ENCODE measurements at regions not wholly inside any gene's neighbourhood (a gene's known extent, or its start where the extent isn't known, plus 50 kb on each side); places are given as distances from the start of the nearest gene placed in this dataset.
"Not testable (repeated sequence)": the region's sequence is repeated elsewhere in the genome, so short reads cannot be mapped to it uniquely, and the experiment has no call there.

DNA sequence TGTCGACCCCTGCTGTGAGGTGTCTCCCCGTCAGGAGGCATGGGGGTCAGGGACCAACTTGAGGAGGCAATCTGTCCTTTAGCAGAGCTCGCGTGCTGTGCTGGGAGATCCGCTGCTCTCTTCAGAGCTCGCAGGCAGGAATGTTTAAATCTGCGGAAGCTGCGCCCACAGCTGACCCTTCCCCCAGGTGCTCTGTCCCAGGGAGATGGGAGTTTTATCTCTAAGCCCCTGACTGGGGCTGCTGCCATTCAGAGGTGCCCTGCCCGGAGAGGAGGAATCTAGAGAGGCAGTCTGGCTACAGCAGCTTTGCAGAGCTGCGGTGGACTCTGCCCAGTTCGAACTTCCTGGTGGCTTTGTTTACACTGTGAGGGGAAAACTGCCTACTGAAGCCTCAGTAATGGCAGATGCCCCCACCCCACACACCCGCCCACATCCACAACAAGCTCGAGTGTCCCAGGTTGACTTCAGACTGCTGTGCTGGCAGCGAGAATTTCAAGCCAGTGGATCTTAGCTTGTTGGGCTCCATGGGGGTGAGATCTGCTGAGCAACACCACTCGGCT is 133.1 kb downstream of the CENPC start:
- not testable (repeated sequence) for H3K4ac ChIP-seq (ENCODE audit: low read depth, low read length); H2AFZ ChIP-seq (ENCODE audit: insufficient read depth, low read length, poor library complexity); H4K91ac ChIP-seq (ENCODE audit: low read depth, low read length); H3K27ac ChIP-seq (ENCODE audit: low read depth, low read length); H3K27me3 ChIP-seq (ENCODE audit: insufficient read depth, low read length); H3K4me1 ChIP-seq (ENCODE audit: control insufficient read depth in 1 of 2, insufficient read depth in 2 of 2, low read length in 2 of 2); H2AK5ac ChIP-seq (ENCODE audit: low read length); H4K12ac ChIP-seq (ENCODE audit: low read depth, low read length); H3K9me3 ChIP-seq (ENCODE audit: insufficient read depth, low read depth, low read length); H3K79me2 ChIP-seq (ENCODE audit: control insufficient read depth, insufficient read depth, low read length, poor library complexity); H3K4me2 ChIP-seq (ENCODE audit: low read length); H3K14ac ChIP-seq (ENCODE audit: low read length); H3K23ac ChIP-seq (ENCODE audit: low read length); H2BK120ac ChIP-seq (ENCODE audit: insufficient read depth, low read length, poor library complexity); H3K36me3 ChIP-seq (ENCODE audit: control insufficient read depth in 1 of 2, insufficient read depth in 2 of 2, low read length in 2 of 2); H3K79me1 ChIP-seq (ENCODE audit: low read length); H3K9ac ChIP-seq (ENCODE audit: low read length); H2BK5ac ChIP-seq (ENCODE audit: low read depth, low read length, poor library complexity); H4K8ac ChIP-seq (ENCODE audit: low read depth, low read length); H3K18ac ChIP-seq (ENCODE audit: low read length); H2BK12ac ChIP-seq (ENCODE audit: low read length); DNase-seq; H3K4me3 ChIP-seq (ENCODE audit: low read depth, low read length)
- no CpG with 5 or more reads among the region's 15 CpGs for WGBS (ENCODE audit: extremely low coverage, insufficient coverage, insufficient read length)

DNA sequence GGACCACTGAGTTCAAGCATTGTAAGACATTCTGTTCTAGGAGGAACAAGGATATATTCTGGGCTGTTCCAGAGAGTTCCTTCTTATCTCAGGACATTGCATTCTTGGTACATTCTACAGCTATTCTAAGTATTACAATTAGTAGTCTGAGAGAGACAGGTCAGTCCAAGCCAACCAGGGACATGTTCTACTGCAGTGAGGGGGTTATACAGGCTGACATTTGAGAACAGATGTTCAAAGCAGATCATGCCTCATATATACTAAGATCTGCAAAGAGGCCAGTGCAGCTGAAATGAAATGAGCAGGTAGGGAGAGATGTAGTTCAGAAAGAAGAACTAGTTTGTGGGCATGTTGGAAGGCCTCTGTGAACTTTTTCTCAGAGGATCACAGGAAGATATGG is 142.0 kb downstream of the CENPC start:
- no peak overlapping the region for H3K23ac ChIP-seq (ENCODE audit: low read length)
- H2BK5ac ChIP-seq (ENCODE audit: low read depth, low read length, poor library complexity) = no peak overlapping the region
- H3K4me1 ChIP-seq (ENCODE audit: control insufficient read depth in 1 of 2, insufficient read depth in 2 of 2, low read length in 2 of 2) = no peaks in the 10 kb centered on the region
- H3K9me3 ChIP-seq (ENCODE audit: insufficient read depth, low read depth, low read length) = no peaks in the 10 kb centered on the region
- H2AFZ ChIP-seq (ENCODE audit: insufficient read depth, low read length, poor library complexity) = no peak overlapping the region
- H2BK120ac ChIP-seq (ENCODE audit: insufficient read depth, low read length, poor library complexity) = no peak overlapping the region
- no peak overlapping the region for H4K91ac ChIP-seq (ENCODE audit: low read depth, low read length)
- H3K27me3 ChIP-seq (ENCODE audit: insufficient read depth, low read length) = no peaks in the 10 kb centered on the region
- no peaks in the 10 kb centered on the region for H3K79me2 ChIP-seq (ENCODE audit: control insufficient read depth, insufficient read depth, low read length, poor library complexity)
- no peak overlapping the region for H4K8ac ChIP-seq (ENCODE audit: low read depth, low read length)
- H3K27ac ChIP-seq (ENCODE audit: low read depth, low read length) = no peak overlapping the region
- H3K14ac ChIP-seq (ENCODE audit: low read length) = no peak overlapping the region
- H2AK5ac ChIP-seq (ENCODE audit: low read length) = no peak overlapping the region
- no peaks in the 10 kb centered on the region for H3K79me1 ChIP-seq (ENCODE audit: low read length)
- H3K18ac ChIP-seq (ENCODE audit: low read length) = no peak overlapping the region
- H3K4ac ChIP-seq (ENCODE audit: low read depth, low read length) = no peak overlapping the region
- no peak overlapping the region for H4K12ac ChIP-seq (ENCODE audit: low read depth, low read length)
- no peak overlapping the region for H3K9ac ChIP-seq (ENCODE audit: low read length)
- H3K4me2 ChIP-seq (ENCODE audit: low read length) = no peak overlapping the region
- no peak overlapping the region for H2BK12ac ChIP-seq (ENCODE audit: low read length)
- DNase-seq = peak in 1 of 2 donors; percentile 21
- no peak overlapping the region for H3K4me3 ChIP-seq (ENCODE audit: low read depth, low read length)
- H3K36me3 ChIP-seq (ENCODE audit: control insufficient read depth in 1 of 2, insufficient read depth in 2 of 2, low read length in 2 of 2) = no peaks in the 10 kb centered on the region

DNA sequence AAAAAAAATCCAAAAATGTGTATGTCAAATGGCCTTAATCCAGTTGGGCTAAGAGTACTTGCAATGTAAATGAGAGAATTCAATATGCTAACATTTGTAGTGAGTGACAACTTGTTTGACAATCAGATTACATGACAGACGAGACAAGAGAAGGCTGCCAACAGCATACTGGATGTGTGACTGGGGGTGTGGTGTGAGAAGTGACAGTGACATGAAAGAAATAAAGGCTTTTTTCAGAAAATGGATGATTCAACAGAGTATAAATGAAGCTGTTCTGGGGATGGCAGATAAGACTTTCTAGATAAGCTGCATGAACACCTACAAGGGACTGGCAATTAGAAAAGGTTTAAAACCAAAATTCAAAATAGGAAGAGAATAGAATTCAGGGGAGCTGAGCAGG is 143.4 kb downstream of the CENPC start:
- Histone ChIP-seq H3K79me2 (ENCODE audit: control insufficient read depth, insufficient read depth, low read length, poor library complexity) (no peaks in the 10 kb centered on the region), H2BK120ac (ENCODE audit: insufficient read depth, low read length, poor library complexity) (no peak overlapping the region), H2AK5ac (ENCODE audit: low read length) (no peak overlapping the region), H4K8ac (ENCODE audit: low read depth, low read length) (no peak overlapping the region), H3K4me3 (ENCODE audit: low read depth, low read length) (no peak overlapping the region), H3K4me1 (ENCODE audit: control insufficient read depth in 1 of 2, insufficient read depth in 2 of 2, low read length in 2 of 2) (no peaks in the 10 kb centered on the region), H3K9ac (ENCODE audit: low read length) (no peak overlapping the region), H3K4ac (ENCODE audit: low read depth, low read length) (no peak overlapping the region), H3K14ac (ENCODE audit: low read length) (no peak overlapping the region), H2BK12ac (ENCODE audit: low read length) (no peak overlapping the region), H3K4me2 (ENCODE audit: low read length) (no peak overlapping the region), H3K27ac (ENCODE audit: low read depth, low read length) (no peak overlapping the region), H3K36me3 (ENCODE audit: control insufficient read depth in 1 of 2, insufficient read depth in 2 of 2, low read length in 2 of 2) (no peaks in the 10 kb centered on the region), H3K9me3 (ENCODE audit: insufficient read depth, low read depth, low read length) (no peaks in the 10 kb centered on the region), H2BK5ac (ENCODE audit: low read depth, low read length, poor library complexity) (no peak overlapping the region), H2AFZ (ENCODE audit: insufficient read depth, low read length, poor library complexity) (no peak overlapping the region), H3K27me3 (ENCODE audit: insufficient read depth, low read length) (no peaks in the 10 kb centered on the region), H3K23ac (ENCODE audit: low read length) (no peak overlapping the region), H3K18ac (ENCODE audit: low read length) (no peak overlapping the region), H4K12ac (ENCODE audit: low read depth, low read length) (no peak overlapping the region), H3K79me1 (ENCODE audit: low read length) (no peaks in the 10 kb centered on the region), H4K91ac (ENCODE audit: low read depth, low read length) (no peak overlapping the region)
- WGBS (ENCODE audit: extremely low coverage, insufficient coverage, insufficient read length) = no CpG with 5 or more reads among the region's 1 CpG
- DNase-seq = no peak

DNA sequence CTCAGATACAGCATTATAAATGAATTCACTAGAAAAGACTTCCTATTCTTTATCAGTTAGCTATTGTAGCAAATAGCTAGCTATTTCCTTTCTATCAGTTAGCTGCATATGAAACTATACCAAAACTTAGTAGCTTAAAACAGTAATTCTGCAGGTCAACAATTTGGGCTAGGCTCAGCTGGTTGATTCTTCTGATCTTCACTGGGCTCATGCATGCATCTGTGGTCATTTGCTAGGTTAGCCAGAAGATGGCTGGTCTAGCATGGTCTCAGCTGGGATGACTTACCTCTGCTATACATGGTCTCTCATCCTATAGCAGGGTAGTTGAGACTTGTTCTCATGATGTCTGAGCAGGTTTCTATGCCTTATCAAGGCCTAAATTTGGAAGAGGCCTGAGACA is 147.4 kb downstream of the CENPC start:
- Histone ChIP-seq H3K27me3 (ENCODE audit: insufficient read depth, low read length) (no peaks in the 10 kb centered on the region), H2AK5ac (ENCODE audit: low read length) (no peak overlapping the region), H4K12ac (ENCODE audit: low read depth, low read length) (no peak overlapping the region), H3K27ac (ENCODE audit: low read depth, low read length) (no peak overlapping the region), H3K4me2 (ENCODE audit: low read length) (no peak overlapping the region), H3K36me3 (ENCODE audit: control insufficient read depth in 1 of 2, insufficient read depth in 2 of 2, low read length in 2 of 2) (no peaks in the 10 kb centered on the region), H4K8ac (ENCODE audit: low read depth, low read length) (no peak overlapping the region), H4K91ac (ENCODE audit: low read depth, low read length) (no peak overlapping the region), H3K4me3 (ENCODE audit: low read depth, low read length) (no peak overlapping the region), H3K4me1 (ENCODE audit: control insufficient read depth in 1 of 2, insufficient read depth in 2 of 2, low read length in 2 of 2) (no peaks in the 10 kb centered on the region), H3K18ac (ENCODE audit: low read length) (no peak overlapping the region), H3K79me2 (ENCODE audit: control insufficient read depth, insufficient read depth, low read length, poor library complexity) (no peaks in the 10 kb centered on the region), H3K14ac (ENCODE audit: low read length) (no peak overlapping the region), H2BK5ac (ENCODE audit: low read depth, low read length, poor library complexity) (no peak overlapping the region), H3K9ac (ENCODE audit: low read length) (no peak overlapping the region), H3K79me1 (ENCODE audit: low read length) (no peaks in the 10 kb centered on the region), H2AFZ (ENCODE audit: insufficient read depth, low read length, poor library complexity) (no peak overlapping the region), H3K9me3 (ENCODE audit: insufficient read depth, low read depth, low read length) (no peaks in the 10 kb centered on the region), H2BK120ac (ENCODE audit: insufficient read depth, low read length, poor library complexity) (no peak overlapping the region), H3K4ac (ENCODE audit: low read depth, low read length) (no peak overlapping the region), H2BK12ac (ENCODE audit: low read length) (no peak overlapping the region), H3K23ac (ENCODE audit: low read length) (no peak overlapping the region)
- no peak for DNase-seq
